ENCODE measurements at regions not wholly inside any gene's neighbourhood (a gene's known extent, or its start where the extent isn't known, plus 50 kb on each side); places are given as distances from the start of the nearest gene placed in this dataset.

DNA sequence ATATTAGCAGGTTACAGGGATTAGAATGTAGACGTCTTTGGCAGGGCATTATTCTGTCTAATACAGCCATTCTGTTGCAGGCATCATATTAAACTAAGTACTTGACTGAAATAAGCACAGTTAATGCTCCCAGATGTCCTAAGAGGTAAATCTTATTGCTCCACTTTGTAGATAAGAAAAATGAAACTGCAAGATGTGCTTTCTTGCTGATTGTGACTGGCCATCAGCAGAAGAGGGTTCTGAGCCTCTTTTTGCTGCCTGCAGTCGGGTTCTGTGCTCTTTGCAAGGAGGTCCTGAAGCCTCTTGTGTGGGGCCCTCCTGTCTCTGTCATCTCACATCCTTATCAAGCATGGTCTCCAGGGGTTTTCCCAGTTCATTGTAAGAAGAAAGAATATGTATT, 167.1 kb downstream of the KCNJ2 start:
- Mint-ChIP-seq H3K36me3 (no peaks in the 10 kb centered on the region), H3K9me3 (no peaks in the 10 kb centered on the region), H3K4me1 (ENCODE audit: low read depth) (no peaks in the 10 kb centered on the region), H3K27me3 (no peaks in the 10 kb centered on the region), H3K4me3 (no peak overlapping the region), H3K27ac (no peak overlapping the region)
- ChIA-PET POLR2A (no interaction called here), CTCF (no interaction called here)
- intact Hi-C loops (cut with micrococcal nuclease): no loop called here
- no peak for DNase-seq

- peaks cover 4% of the 10 kb centered on the region for H3K4me1 Mint-ChIP-seq (ENCODE audit: low read depth)
- H3K9me3 Mint-ChIP-seq: no peaks in the 10 kb centered on the region
- H3K4me3 Mint-ChIP-seq: no peak overlapping the region
- H3K27me3 Mint-ChIP-seq: no peaks in the 10 kb centered on the region
- CTCF ChIA-PET: no interaction called here
- intact Hi-C loops (cut with micrococcal nuclease): no loop called here
- no peaks in the 10 kb centered on the region for H3K36me3 Mint-ChIP-seq
- DNase-seq: no peak
- POLR2A ChIA-PET: no interaction called here
- H3K27ac Mint-ChIP-seq: no peak overlapping the region
Measured at GRCh38 chr17:70338946-70339354, 169.6 kb downstream of the KCNJ2 start.

DNA sequence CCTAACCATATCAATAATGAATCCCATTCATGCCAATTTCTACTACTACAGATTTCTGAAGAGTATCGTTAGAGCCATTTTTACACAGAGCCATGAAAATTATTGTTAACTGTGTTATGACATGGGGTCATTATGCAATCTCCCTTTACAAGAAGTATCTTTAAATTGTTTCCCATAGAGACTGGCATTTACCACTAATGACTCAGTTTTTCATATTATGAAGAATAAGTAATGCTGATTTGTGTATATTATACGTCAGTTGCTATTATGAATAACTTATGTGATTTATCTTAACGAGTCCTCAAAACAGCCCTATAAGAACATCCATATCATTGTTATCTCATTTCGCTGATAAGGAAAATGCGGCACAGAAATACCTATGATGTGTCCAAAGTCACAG, 173.8 kb downstream of the KCNJ2 start:
- Mint-ChIP-seq H3K4me3 (no peak overlapping the region), H3K4me1 (ENCODE audit: low read depth) (peaks cover 11% of the 10 kb centered on the region), H3K9me3 (no peaks in the 10 kb centered on the region), H3K36me3 (no peaks in the 10 kb centered on the region), H3K27ac (no peak overlapping the region), H3K27me3 (no peaks in the 10 kb centered on the region)
- intact Hi-C loops (cut with micrococcal nuclease): no loop called here
- CTCF ChIA-PET: no interaction called here
- POLR2A ChIA-PET: no interaction called here
- DNase-seq: no peak

DNA sequence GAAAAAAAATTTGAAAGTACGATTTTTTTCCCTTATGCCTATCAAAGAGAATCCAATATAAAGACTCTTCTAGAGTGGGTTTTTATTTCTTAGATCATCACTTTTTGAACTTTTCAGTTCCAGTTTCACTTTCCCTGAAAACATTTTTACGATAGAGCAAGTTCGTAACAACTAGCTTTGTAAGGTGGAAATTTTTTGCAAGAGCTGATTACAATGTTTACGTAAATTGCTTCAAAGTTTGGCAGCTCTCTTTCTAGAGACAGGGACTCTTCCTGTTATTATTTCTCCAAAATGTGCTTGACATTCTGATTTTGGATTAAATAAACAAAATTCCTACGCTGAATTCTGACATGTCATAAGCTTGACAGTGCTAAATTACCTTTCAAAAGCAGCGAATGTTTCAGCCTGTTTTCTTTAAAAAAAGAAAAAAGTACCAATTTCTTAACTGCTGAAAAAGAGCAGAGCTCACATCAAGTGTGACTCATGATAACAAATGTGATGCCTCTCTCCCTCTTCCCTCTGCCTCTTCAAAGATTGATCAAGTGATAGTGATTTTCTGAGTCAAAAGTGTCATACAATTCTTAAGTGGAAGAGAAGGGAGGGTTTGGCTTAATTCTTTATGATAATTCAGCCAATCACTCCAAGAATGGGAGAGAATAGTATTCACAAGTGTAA, 175.2 kb downstream of the KCNJ2 start:
- Mint-ChIP-seq H3K4me1 (ENCODE audit: low read depth) (peaks cover 11% of the 10 kb centered on the region), H3K9me3 (no peaks in the 10 kb centered on the region), H3K36me3 (no peaks in the 10 kb centered on the region), H3K4me3 (no peak overlapping the region), H3K27me3 (no peaks in the 10 kb centered on the region), H3K27ac (no peak overlapping the region)
- POLR2A ChIA-PET: no interaction called here
- DNase-seq: no peak
- intact Hi-C loops (cut with micrococcal nuclease): no loop called here
- CTCF ChIA-PET: no interaction called here

- H3K9me3 Mint-ChIP-seq: no peaks in the 10 kb centered on the region
- H3K4me1 Mint-ChIP-seq (ENCODE audit: low read depth): peaks cover 11% of the 10 kb centered on the region
- H3K36me3 Mint-ChIP-seq: no peaks in the 10 kb centered on the region
- H3K4me3 Mint-ChIP-seq: no peak overlapping the region
- H3K27ac Mint-ChIP-seq: no peak overlapping the region
- intact Hi-C loops (cut with micrococcal nuclease): no loop called here
- POLR2A ChIA-PET: no interaction called here
- CTCF ChIA-PET: interaction anchor here (0.6 kb wide), 1 partner anchor 168 kb away, joined by 3 read pairs; no protein-coding TSS in a partner anchor
- no peak for DNase-seq
- no peaks in the 10 kb centered on the region for H3K27me3 Mint-ChIP-seq
Measured at GRCh38 chr17:70345061-70345460, 175.7 kb downstream of the KCNJ2 start.

DNA sequence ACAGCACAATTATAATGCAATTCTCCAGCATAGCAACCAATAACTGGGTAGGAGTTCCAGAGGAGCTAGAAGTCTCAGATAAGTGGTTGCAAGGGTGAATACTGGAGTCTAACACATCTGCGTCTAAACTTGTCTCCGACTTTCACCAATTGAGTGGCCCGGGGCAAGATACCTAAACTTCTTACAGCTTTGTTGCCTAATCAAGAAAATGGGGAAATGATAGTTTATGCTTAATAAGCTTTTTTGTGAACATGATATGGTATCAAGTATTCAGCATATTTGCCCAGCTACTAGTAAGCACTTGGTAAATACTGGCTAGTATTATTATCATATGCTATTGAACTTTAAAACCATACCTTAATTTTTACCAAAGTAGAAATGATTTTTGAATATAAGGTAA, 183.5 kb downstream of the KCNJ2 start:
- intact Hi-C loops (cut with micrococcal nuclease): no loop called here
- Mint-ChIP-seq H3K27ac (no peak overlapping the region), H3K4me1 (ENCODE audit: low read depth) (no peaks in the 10 kb centered on the region), H3K4me3 (no peak overlapping the region), H3K27me3 (no peaks in the 10 kb centered on the region), H3K9me3 (no peaks in the 10 kb centered on the region), H3K36me3 (no peaks in the 10 kb centered on the region)
- CTCF ChIA-PET: no interaction called here
- POLR2A ChIA-PET: no interaction called here
- DNase-seq: no peak

DNA sequence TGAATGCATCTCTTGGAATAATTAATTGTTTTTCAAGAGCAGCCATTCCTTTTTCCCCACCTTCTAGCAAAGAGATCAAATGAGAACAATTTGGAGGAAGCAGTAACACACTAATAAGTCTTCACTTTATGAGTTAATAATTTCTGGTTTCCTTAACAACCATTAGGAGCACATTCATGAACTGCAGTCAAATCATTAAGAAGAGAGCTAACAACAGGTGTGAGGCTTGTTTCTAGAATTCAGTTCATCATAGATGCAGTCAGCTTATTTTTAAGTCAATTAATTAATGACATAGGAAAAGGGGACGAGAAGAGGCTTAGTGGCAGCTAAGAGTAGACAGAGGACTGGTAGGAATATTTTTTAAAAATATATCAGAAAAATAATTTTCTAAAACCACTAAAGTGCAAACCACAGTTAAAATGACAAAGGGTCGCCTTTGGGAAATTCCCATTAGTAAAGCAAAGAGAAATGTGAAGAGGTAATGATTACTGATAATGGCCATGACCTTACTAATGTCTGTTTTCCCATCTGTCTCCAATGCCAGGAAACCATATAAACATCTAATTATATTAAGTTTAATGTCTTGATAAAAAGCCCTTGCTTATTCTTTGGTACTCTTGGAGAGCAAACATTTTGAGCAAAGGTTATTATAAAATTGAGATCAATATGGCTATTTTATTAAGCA, 184.2 kb downstream of the KCNJ2 start:
- Mint-ChIP-seq H3K27ac (no peak overlapping the region), H3K4me3 (no peak overlapping the region), H3K4me1 (ENCODE audit: low read depth) (no peaks in the 10 kb centered on the region), H3K27me3 (no peaks in the 10 kb centered on the region), H3K9me3 (no peaks in the 10 kb centered on the region), H3K36me3 (no peaks in the 10 kb centered on the region)
- ChIA-PET POLR2A (no interaction called here), CTCF (no interaction called here)
- intact Hi-C loops (cut with micrococcal nuclease): no loop called here
- no peak for DNase-seq

- ChIA-PET CTCF (no interaction called here), POLR2A (no interaction called here)
- H3K4me3 Mint-ChIP-seq: no peak overlapping the region
- intact Hi-C loops (cut with micrococcal nuclease): no loop called here
- DNase-seq: no peak
- H3K36me3 Mint-ChIP-seq: no peaks in the 10 kb centered on the region
- no peaks in the 10 kb centered on the region for H3K9me3 Mint-ChIP-seq
- peaks cover 1% of the 10 kb centered on the region for H3K27me3 Mint-ChIP-seq
- no peaks in the 10 kb centered on the region for H3K4me1 Mint-ChIP-seq (ENCODE audit: low read depth)
- no peak overlapping the region for H3K27ac Mint-ChIP-seq
Measured at GRCh38 chr17:70355185-70355584, 185.9 kb downstream of the KCNJ2 start.

GRCh38 chr17:70357190-70357589, 187.9 kb downstream of the KCNJ2 start:
- H3K36me3 Mint-ChIP-seq: no peaks in the 10 kb centered on the region

GRCh38 chr17:70365091-70365583, 195.8 kb downstream of the KCNJ2 start:
- intact Hi-C loops (cut with micrococcal nuclease): no loop called here
- H3K4me1 Mint-ChIP-seq (ENCODE audit: low read depth): no peaks in the 10 kb centered on the region
- POLR2A ChIA-PET: no interaction called here
- H3K27me3 Mint-ChIP-seq: no peaks in the 10 kb centered on the region
- no peak overlapping the region for H3K27ac Mint-ChIP-seq
- H3K4me3 Mint-ChIP-seq: no peak overlapping the region
- H3K9me3 Mint-ChIP-seq: peaks cover 2% of the 10 kb centered on the region
- no peak for DNase-seq
- CTCF ChIA-PET: interaction anchor here (0.6 kb wide), 1 partner anchor 114 kb away, joined by 4 read pairs; no protein-coding TSS in a partner anchor
- H3K36me3 Mint-ChIP-seq: no peaks in the 10 kb centered on the region

More at GRCh38 chr17:70357190-70357589, 187.9 kb downstream of the KCNJ2 start:
- ChIA-PET POLR2A (no interaction called here), CTCF (no interaction called here)
- no peak for DNase-seq
- Mint-ChIP-seq H3K4me1 (ENCODE audit: low read depth) (no peaks in the 10 kb centered on the region), H3K27ac (no peak overlapping the region), H3K4me3 (no peak overlapping the region), H3K9me3 (peaks cover 2% of the 10 kb centered on the region), H3K27me3 (peaks cover 1% of the 10 kb centered on the region)
- intact Hi-C loops (cut with micrococcal nuclease): no loop called here

DNA sequence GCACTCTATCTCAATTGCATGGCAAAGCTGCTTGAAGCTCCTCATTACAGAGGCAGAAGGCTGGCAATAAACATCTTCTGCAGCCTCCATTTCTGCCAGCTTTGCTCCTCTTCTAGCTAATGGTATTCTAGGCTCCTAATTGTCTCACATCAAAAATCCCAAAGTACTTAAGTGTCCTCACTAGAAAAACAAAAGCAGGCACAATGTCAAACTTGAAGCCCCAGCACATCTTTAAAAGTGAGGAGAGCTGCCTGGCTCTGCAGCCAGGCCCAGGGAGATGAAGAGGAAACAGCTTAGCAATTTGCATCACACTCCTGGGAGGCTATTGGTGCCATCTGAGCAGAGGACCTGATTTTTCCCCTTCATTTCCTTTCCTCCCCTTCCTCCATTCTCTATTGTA, 197.1 kb downstream of the KCNJ2 start:
- DNase-seq: no peak
- Mint-ChIP-seq H3K4me3 (no peak overlapping the region), H3K9me3 (peaks cover under 1% of the 10 kb centered on the region), H3K36me3 (no peaks in the 10 kb centered on the region), H3K27me3 (no peaks in the 10 kb centered on the region), H3K27ac (no peak overlapping the region), H3K4me1 (ENCODE audit: low read depth) (no peaks in the 10 kb centered on the region)
- ChIA-PET POLR2A (no interaction called here), CTCF (no interaction called here)
- intact Hi-C loops (cut with micrococcal nuclease): no loop called here

DNA sequence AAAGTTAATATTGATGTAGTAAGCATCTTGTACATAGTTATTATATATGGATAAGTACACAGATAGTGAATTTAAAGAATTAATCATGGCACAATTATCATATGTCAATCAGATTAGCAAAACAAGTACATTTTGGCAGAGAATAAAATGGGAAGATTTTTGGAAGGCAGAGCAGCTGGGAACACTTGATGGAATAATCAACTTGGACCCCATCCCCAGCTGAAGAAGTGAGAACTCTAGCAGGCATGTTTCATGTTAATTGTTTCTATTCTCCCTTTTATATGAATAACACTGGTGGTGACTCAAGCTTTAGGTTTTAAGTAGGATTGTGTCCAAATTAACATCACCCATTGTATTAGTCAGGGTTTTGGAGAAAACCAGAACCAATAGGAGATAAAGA, 198.7 kb downstream of the KCNJ2 start:
- CTCF ChIA-PET: no interaction called here
- DNase-seq: no peak
- H3K27me3 Mint-ChIP-seq: no peaks in the 10 kb centered on the region
- H3K36me3 Mint-ChIP-seq: no peaks in the 10 kb centered on the region
- no peak overlapping the region for H3K4me3 Mint-ChIP-seq
- no peaks in the 10 kb centered on the region for H3K4me1 Mint-ChIP-seq (ENCODE audit: low read depth)
- POLR2A ChIA-PET: no interaction called here
- intact Hi-C loops (cut with micrococcal nuclease): no loop called here
- H3K27ac Mint-ChIP-seq: no peak overlapping the region
- no peaks in the 10 kb centered on the region for H3K9me3 Mint-ChIP-seq

DNA sequence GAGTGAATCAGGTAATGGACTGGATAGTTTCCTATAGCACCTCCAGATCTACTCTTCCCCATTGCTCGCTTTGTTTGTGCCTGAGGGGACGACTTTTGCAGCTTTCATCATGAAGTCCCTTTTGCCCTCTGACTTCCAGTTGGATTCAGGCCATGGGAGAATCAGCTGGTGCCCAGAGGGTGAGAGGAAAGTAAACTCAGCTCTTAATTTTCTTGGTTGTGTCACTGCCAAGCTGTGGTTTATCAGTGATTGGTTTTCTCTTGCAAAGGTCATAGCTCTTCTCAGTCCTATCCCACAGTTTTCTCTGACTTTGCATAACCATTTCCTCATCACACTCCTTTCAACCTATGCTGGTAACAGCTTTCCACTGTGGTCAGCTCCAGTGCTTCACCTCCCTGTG, 200.1 kb downstream of the KCNJ2 start:
- intact Hi-C loops (cut with micrococcal nuclease): no loop called here
- DNase-seq: no peak
- H3K36me3 Mint-ChIP-seq: no peaks in the 10 kb centered on the region
- ChIA-PET CTCF (no interaction called here), POLR2A (no interaction called here)
- H3K27ac Mint-ChIP-seq: no peak overlapping the region
- H3K4me3 Mint-ChIP-seq: no peak overlapping the region
- no peaks in the 10 kb centered on the region for H3K27me3 Mint-ChIP-seq
- no peaks in the 10 kb centered on the region for H3K4me1 Mint-ChIP-seq (ENCODE audit: low read depth)
- H3K9me3 Mint-ChIP-seq: peaks cover 3% of the 10 kb centered on the region
